Neural progenitor cell (in vitro differentiated cells): ENCODE measurements at regions not wholly inside any gene's neighbourhood (a gene's known extent, or its start where the extent isn't known, plus 50 kb on each side); places are given as distances from the start of the nearest gene placed in this dataset.

ENCODE experiments used
- DNase-seq: peaks from one replicate; pipeline ENCODE4 v3.0.0-alpha.2; 2016; ENCODE audit warnings: low spot score
- H2AFZ ChIP-seq: fragments of 200-600 bp; sonication (generic); replicated peaks from 2 replicates; pipeline ENCODE4 v1.6.1; 2016; ENCODE audit warnings: antibody characterized with exemption
- H3F3A ChIP-seq: fragments of 200-600 bp; sonication (generic); 2 replicates; pipeline ENCODE4 v1.6.1; 2016; ENCODE audit warnings: antibody characterized with exemption, low read depth
- H3K27ac ChIP-seq: fragments of 200-600 bp; sonication (generic); 2 replicates; pipeline ENCODE4 v1.5.1; 2016; ENCODE audit warnings: mild to moderate bottlenecking
- H3K27me3 ChIP-seq: fragments of 200-600 bp; sonication (generic); 2 replicates; pipeline ENCODE4 v1.6.1; 2016; ENCODE audit warnings: mild to moderate bottlenecking, moderate library complexity
- H3K36me3 ChIP-seq: fragments of 200-600 bp; sonication (generic); 2 replicates; pipeline ENCODE4 v1.5.1; 2016
- H3K4me1 ChIP-seq: fragments of 200-600 bp; sonication (generic); 2 replicates; pipeline ENCODE4 v1.6.1; 2016; ENCODE audit warnings: mixed run types
- H3K4me2 ChIP-seq: fragments of 200-600 bp; sonication (generic); 2 replicates; pipeline ENCODE4 v1.6.1; 2016
- H3K4me3 ChIP-seq: fragments of 200-600 bp; sonication (generic); 2 replicates; pipeline ENCODE4 v1.5.1; 2016
- H3K79me2 ChIP-seq: fragments of 200-600 bp; sonication (generic); 2 replicates; pipeline ENCODE4 v1.6.1; 2016; ENCODE audit warnings: low read depth
- H3K9ac ChIP-seq: fragments of 200-600 bp; sonication (generic); 2 replicates; pipeline ENCODE4 v1.6.1; 2016
- H3K9me3 ChIP-seq: fragments of 200-600 bp; sonication (generic); 2 replicates; pipeline ENCODE4 v1.5.1; 2016; ENCODE audit warnings: low read depth
- H4K20me1 ChIP-seq: fragments of 200-600 bp; sonication (generic); 2 replicates; pipeline ENCODE4 v1.6.1; 2016; ENCODE audit warnings: low read depth
- H3K27ac Mint-ChIP-seq: 3 replicates; pipeline ENCODE4 v1.8.0; 2021; ENCODE audit warnings: mixed read lengths
- H3K27me3 Mint-ChIP-seq: 2 replicates; pipeline ENCODE4 v1.8.0; 2022; ENCODE audit warnings: low read depth, mild to moderate bottlenecking, inconsistent platforms, moderate library complexity, mixed read lengths; ENCODE audit not compliant: insufficient read depth
- H3K36me3 Mint-ChIP-seq: 3 replicates; pipeline ENCODE4 v1.8.0; 2021; ENCODE audit warnings: mixed read lengths
- H3K4me1 Mint-ChIP-seq: 3 replicates; pipeline ENCODE4 v1.8.0; 2021; ENCODE audit warnings: mixed read lengths
- H3K4me3 Mint-ChIP-seq: 3 replicates; pipeline ENCODE4 v1.8.0; 2021; ENCODE audit warnings: mild to moderate bottlenecking, moderate library complexity, mixed read lengths
- H3K9me3 Mint-ChIP-seq: 3 replicates; pipeline ENCODE4 v1.8.0; 2020; ENCODE audit warnings: mixed read lengths
- EZH2 ChIP-seq: fragments of 200-600 bp; sonication (generic); IDR thresholded peaks from 2 replicates; pipeline ENCODE4 v1.6.1; 2017; ENCODE audit warnings: antibody characterized with exemption, mild to moderate bottlenecking, moderate library complexity
- EZH2phosphoT487 ChIP-seq: fragments of 200-600 bp; sonication (generic); IDR thresholded peaks from 2 replicates; pipeline ENCODE4 v1.6.1; 2017; ENCODE audit warnings: antibody characterized with exemption
- TF ChIP-seq, protein P1 (sequence below): fragments of 200-600 bp; sonication (generic); IDR thresholded peaks from 2 replicates; pipeline ENCODE4 v1.5.1; 2017; ENCODE audit warnings: antibody characterized with exemption, mild to moderate bottlenecking

GRCh38 chr14:46074061-46074460 is 577.5 kb downstream of the RPL10L start:
- Histone ChIP-seq H3K9me3 (no peaks in the 10 kb centered on the region), H3K9ac (no peak overlapping the region), H3F3A (no peaks in the 10 kb centered on the region), H3K4me2 (no peak overlapping the region), H3K27me3 (no peaks in the 10 kb centered on the region), H4K20me1 (no peaks in the 10 kb centered on the region), H3K79me2 (no peaks in the 10 kb centered on the region), H3K27ac (no peak overlapping the region), H3K36me3 (no peaks in the 10 kb centered on the region), H3K4me3 (no peak overlapping the region), H3K4me1 (no peaks in the 10 kb centered on the region), H2AFZ (no peak overlapping the region)
- Mint-ChIP-seq H3K4me1 (no peaks in the 10 kb centered on the region), H3K27me3 (no peaks in the 10 kb centered on the region), H3K4me3 (no peak overlapping the region), H3K9me3 (no peaks in the 10 kb centered on the region), H3K27ac (no peak overlapping the region), H3K36me3 (no peaks in the 10 kb centered on the region)
- TF ChIP-seq EZH2: no peak
- TF ChIP-seq, protein P1, sequence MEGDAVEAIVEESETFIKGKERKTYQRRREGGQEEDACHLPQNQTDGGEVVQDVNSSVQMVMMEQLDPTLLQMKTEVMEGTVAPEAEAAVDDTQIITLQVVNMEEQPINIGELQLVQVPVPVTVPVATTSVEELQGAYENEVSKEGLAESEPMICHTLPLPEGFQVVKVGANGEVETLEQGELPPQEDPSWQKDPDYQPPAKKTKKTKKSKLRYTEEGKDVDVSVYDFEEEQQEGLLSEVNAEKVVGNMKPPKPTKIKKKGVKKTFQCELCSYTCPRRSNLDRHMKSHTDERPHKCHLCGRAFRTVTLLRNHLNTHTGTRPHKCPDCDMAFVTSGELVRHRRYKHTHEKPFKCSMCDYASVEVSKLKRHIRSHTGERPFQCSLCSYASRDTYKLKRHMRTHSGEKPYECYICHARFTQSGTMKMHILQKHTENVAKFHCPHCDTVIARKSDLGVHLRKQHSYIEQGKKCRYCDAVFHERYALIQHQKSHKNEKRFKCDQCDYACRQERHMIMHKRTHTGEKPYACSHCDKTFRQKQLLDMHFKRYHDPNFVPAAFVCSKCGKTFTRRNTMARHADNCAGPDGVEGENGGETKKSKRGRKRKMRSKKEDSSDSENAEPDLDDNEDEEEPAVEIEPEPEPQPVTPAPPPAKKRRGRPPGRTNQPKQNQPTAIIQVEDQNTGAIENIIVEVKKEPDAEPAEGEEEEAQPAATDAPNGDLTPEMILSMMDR: no peak
- TF ChIP-seq EZH2phosphoT487: no peak
- DNase-seq: no peak

DNA sequence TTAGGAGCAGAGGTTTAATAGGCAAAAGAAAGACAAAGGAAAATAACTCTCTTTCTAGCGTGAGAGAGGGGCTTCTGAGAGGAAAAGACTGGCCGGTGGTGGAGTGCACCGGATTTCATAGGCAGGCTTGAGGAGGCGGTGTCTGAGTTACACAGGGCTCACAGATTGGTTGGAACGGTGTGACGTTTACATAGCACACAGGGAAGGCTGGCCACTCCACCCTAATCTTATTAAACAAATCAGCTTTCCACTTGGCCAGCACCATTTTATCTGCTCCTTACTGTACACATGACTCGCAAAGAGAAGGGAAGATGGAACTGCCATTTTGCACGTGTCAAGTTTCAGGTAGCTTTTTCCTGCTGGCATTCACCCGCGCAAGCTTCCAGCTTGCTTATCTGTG is 587.7 kb downstream of the RPL10L start:
- TF ChIP-seq EZH2phosphoT487 (no peak), EZH2 (no peak)
- TF ChIP-seq, protein P1: no peak
- Mint-ChIP-seq H3K27ac (no peak overlapping the region), H3K27me3 (no peaks in the 10 kb centered on the region), H3K4me1 (no peaks in the 10 kb centered on the region), H3K36me3 (no peaks in the 10 kb centered on the region), H3K9me3 (no peaks in the 10 kb centered on the region), H3K4me3 (no peak overlapping the region)
- Histone ChIP-seq H3K27ac (no peak overlapping the region), H3K79me2 (no peaks in the 10 kb centered on the region), H2AFZ (peak overlapping the region; percentile 89), H3K4me1 (no peaks in the 10 kb centered on the region), H3K36me3 (no peaks in the 10 kb centered on the region), H3K27me3 (no peaks in the 10 kb centered on the region), H4K20me1 (no peaks in the 10 kb centered on the region), H3F3A (no peaks in the 10 kb centered on the region), H3K9me3 (no peaks in the 10 kb centered on the region), H3K4me3 (no peak overlapping the region), H3K9ac (no peak overlapping the region), H3K4me2 (no peak overlapping the region)
- peak; percentile 15 for DNase-seq

- Mint-ChIP-seq H3K9me3 (no peaks in the 10 kb centered on the region), H3K36me3 (no peaks in the 10 kb centered on the region), H3K4me1 (no peaks in the 10 kb centered on the region), H3K27me3 (no peaks in the 10 kb centered on the region), H3K4me3 (no peak overlapping the region), H3K27ac (no peak overlapping the region)
- Histone ChIP-seq H3K4me2 (no peak overlapping the region), H3K9me3 (no peaks in the 10 kb centered on the region), H3K36me3 (no peaks in the 10 kb centered on the region), H3K27ac (no peak overlapping the region), H3K4me1 (no peaks in the 10 kb centered on the region), H3K4me3 (no peak overlapping the region), H3F3A (no peaks in the 10 kb centered on the region), H3K27me3 (no peaks in the 10 kb centered on the region), H2AFZ (no peak overlapping the region), H3K9ac (no peak overlapping the region), H3K79me2 (no peaks in the 10 kb centered on the region), H4K20me1 (no peaks in the 10 kb centered on the region)
- DNase-seq: no peak
- TF ChIP-seq, protein P1: no peak
- TF ChIP-seq EZH2: no peak
- no peak for TF ChIP-seq EZH2phosphoT487
Observed at GRCh38 chr14:46058964-46059563, 592.5 kb downstream of the RPL10L start.
